Naive thymus-derived CD8-positive, alpha-beta T cell (primary cell): ENCODE measurements at regions not wholly inside any gene's neighbourhood (a gene's known extent, or its start where the extent isn't known, plus 50 kb on each side); places are given as distances from the start of the nearest gene placed in this dataset.

Experiments used
- ATAC-seq, 2 donors: fragments of 150-1000 bp; cut with Tn5 transposase in 1 of 2; sonication (Bioruptor Pico), chemical (Tn5 transposase) in 1 of 2; 1 replicate in 1 of 2; 2 replicates in 1 of 2; pipeline ENCODE4 v1.10.0; 2021; ENCODE audit warnings: mild to moderate bottlenecking in 2 of 2, moderate library complexity in 2 of 2
- POLR2A ChIA-PET: fragments of 350-600 bp; sonication (Branson Sonifier 250); formaldehyde crosslinking; loops from one replicate; lab custom pipeline; 2021; ENCODE audit warnings: antibody characterized with exemption; lab: Charles Lee
- DNase-seq, 10 donors: peaks; one replicate each; pipeline versions ENCODE4 v3.0.0 to v3.0.0-alpha.2; 2020 to 2022
- H3K27ac Mint-ChIP-seq, 10 donors: one replicate each; pipeline ENCODE4 v1.8.0; 2020 to 2022; ENCODE audit warnings: mild to moderate bottlenecking in 10 of 10, mixed read lengths in 10 of 10, moderate library complexity in 4 of 10, inconsistent platforms in 1 of 10
- H3K27me3 Mint-ChIP-seq, 5 donors: one replicate each; pipeline ENCODE4 v1.8.0; 2021 to 2022; ENCODE audit warnings: mixed read lengths in 5 of 5
- H3K36me3 Mint-ChIP-seq, 3 donors: one replicate each; pipeline ENCODE4 v1.8.0; 2020 to 2022; ENCODE audit warnings: mixed read lengths in 3 of 3, mild to moderate bottlenecking in 2 of 3, inconsistent platforms in 1 of 3
- H3K4me1 Mint-ChIP-seq, 4 donors: one replicate each; pipeline ENCODE4 v1.8.0; 2021 to 2022; ENCODE audit warnings: mixed read lengths in 4 of 4
- H3K4me3 Mint-ChIP-seq, 10 donors: one replicate each; pipeline ENCODE4 v1.8.0; 2020 to 2022; ENCODE audit warnings: mild to moderate bottlenecking in 10 of 10, mixed read lengths in 10 of 10, moderate library complexity in 6 of 10, inconsistent platforms in 1 of 10
- H3K9me3 Mint-ChIP-seq, 9 donors: one replicate each; pipeline ENCODE4 v1.8.0; 2020 to 2022; ENCODE audit warnings: mixed read lengths in 9 of 9, mild to moderate bottlenecking in 3 of 9, inconsistent platforms in 1 of 9, moderate library complexity in 1 of 9

GRCh38 chr9:72471096-72471495 is 50.3 kb upstream of the TMC1 start:
- POLR2A ChIA-PET: no interaction called here
- no peak for ATAC-seq
- H3K4me1 Mint-ChIP-seq: peaks cover 0 to 11% (median 0%) of the 10 kb centered on the region in 4 donors
- H3K27me3 Mint-ChIP-seq: no peaks in the 10 kb centered on the region
- H3K9me3 Mint-ChIP-seq: peaks cover 0 to 7% (median 0%) of the 10 kb centered on the region in 9 donors
- no peak overlapping the region for H3K4me3 Mint-ChIP-seq
- H3K36me3 Mint-ChIP-seq: no peaks in the 10 kb centered on the region
- H3K27ac Mint-ChIP-seq: no peak overlapping the region
- no peak for DNase-seq

- Mint-ChIP-seq H3K4me1 (peaks cover 3 to 12% (median 9%) of the 10 kb centered on the region in 4 donors), H3K27me3 (no peaks in the 10 kb centered on the region), H3K4me3 (no peak overlapping the region), H3K36me3 (no peaks in the 10 kb centered on the region), H3K9me3 (peaks cover 0 to 3% (median 0%) of the 10 kb centered on the region in 9 donors), H3K27ac (no peak overlapping the region)
- DNase-seq (no peak), ATAC-seq (no peak)
- POLR2A ChIA-PET: no interaction called here
These were observed 53.4 kb upstream of the TMC1 start for GRCh38 chr9:72467766-72468738.

DNA sequence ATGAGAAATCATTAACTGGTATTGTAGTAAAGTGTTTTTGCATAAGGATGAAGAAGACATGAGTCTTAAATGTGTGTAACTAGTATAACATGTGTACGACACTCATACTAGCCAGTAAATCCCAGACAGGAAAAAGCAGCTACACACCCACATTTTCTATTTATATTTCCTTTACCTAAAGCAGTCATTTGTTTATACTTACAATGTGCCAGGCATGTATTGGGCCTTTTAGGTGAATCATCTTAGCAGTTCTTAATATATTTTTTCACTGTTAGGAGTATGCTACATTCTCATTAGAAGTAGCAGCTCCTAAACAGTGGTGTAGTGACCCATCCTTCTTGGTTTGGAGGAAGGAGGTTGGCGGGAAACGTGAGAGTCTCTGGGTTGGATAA is 55.8 kb upstream of the TMC1 start:
- H3K4me3 Mint-ChIP-seq: peak overlapping the region in 1 of 10 donors; percentile 3
- ATAC-seq: no peak
- no peak overlapping the region for H3K27ac Mint-ChIP-seq
- no peaks in the 10 kb centered on the region for H3K27me3 Mint-ChIP-seq
- no peaks in the 10 kb centered on the region for H3K9me3 Mint-ChIP-seq
- peaks cover 3 to 11% (median 9%) of the 10 kb centered on the region in 4 donors for H3K4me1 Mint-ChIP-seq
- no peak for DNase-seq
- no peaks in the 10 kb centered on the region for H3K36me3 Mint-ChIP-seq
- POLR2A ChIA-PET: no interaction called here

- H3K27me3 Mint-ChIP-seq: peaks cover 0 to 1% (median 0%) of the 10 kb centered on the region in 5 donors
- H3K36me3 Mint-ChIP-seq: no peaks in the 10 kb centered on the region
- POLR2A ChIA-PET: no interaction called here
- ATAC-seq (no peak), DNase-seq (no peak)
- peaks cover 3 to 11% (median 9%) of the 10 kb centered on the region in 4 donors for H3K4me1 Mint-ChIP-seq
- H3K9me3 Mint-ChIP-seq: no peaks in the 10 kb centered on the region
- H3K4me3 Mint-ChIP-seq: peak overlapping the region in 7 of 10 donors; percentile 7 to 58 (median 43)
- peak overlapping the region in 1 of 10 donors; percentile 22 for H3K27ac Mint-ChIP-seq
These were observed 56.4 kb upstream of the TMC1 start for GRCh38 chr9:72464857-72465592.

DNA sequence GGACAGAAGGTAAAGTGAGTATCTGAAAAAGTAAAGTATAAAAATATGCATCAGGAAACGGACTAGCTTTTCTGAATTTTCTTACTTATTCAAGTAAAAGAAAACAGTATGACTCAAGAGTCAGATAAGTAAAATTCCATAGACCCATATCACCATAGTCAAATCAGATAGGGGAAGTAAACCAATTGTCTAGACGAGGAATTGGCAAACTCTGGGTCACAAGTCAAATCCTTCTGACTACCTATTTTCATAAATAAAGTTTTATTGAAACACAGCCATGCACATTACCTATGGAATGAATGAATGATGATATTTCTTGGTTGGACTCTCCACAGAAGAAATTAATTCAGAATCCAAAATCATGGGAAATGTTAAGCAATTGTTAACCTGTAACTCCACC is 59.1 kb upstream of the TMC1 start:
- POLR2A ChIA-PET: no interaction called here
- no peaks in the 10 kb centered on the region for H3K9me3 Mint-ChIP-seq
- H3K4me3 Mint-ChIP-seq: no peak overlapping the region
- DNase-seq (no peak), ATAC-seq (no peak)
- H3K4me1 Mint-ChIP-seq: peaks cover 5 to 21% (median 15%) of the 10 kb centered on the region in 4 donors
- no peak overlapping the region for H3K27ac Mint-ChIP-seq
- H3K36me3 Mint-ChIP-seq: no peaks in the 10 kb centered on the region
- H3K27me3 Mint-ChIP-seq: peaks cover 0 to 1% (median 0%) of the 10 kb centered on the region in 5 donors

- peak overlapping the region in 1 of 10 donors; percentile 39 for H3K27ac Mint-ChIP-seq
- no peaks in the 10 kb centered on the region for H3K36me3 Mint-ChIP-seq
- no peaks in the 10 kb centered on the region for H3K9me3 Mint-ChIP-seq
- peaks cover 4 to 21% (median 15%) of the 10 kb centered on the region in 4 donors for H3K4me1 Mint-ChIP-seq
- peaks cover 0 to 1% (median 0%) of the 10 kb centered on the region in 5 donors for H3K27me3 Mint-ChIP-seq
- ATAC-seq (no peak), DNase-seq (no peak)
- POLR2A ChIA-PET: no interaction called here
- H3K4me3 Mint-ChIP-seq: no peak overlapping the region
These were observed 60.8 kb upstream of the TMC1 start for GRCh38 chr9:72460342-72461312.

- peaks cover 0 to 1% (median 0%) of the 10 kb centered on the region in 5 donors for H3K27me3 Mint-ChIP-seq
- H3K4me1 Mint-ChIP-seq: peaks cover 3 to 18% (median 9%) of the 10 kb centered on the region in 4 donors
- H3K36me3 Mint-ChIP-seq: no peaks in the 10 kb centered on the region
- DNase-seq (no peak), ATAC-seq (no peak)
- H3K4me3 Mint-ChIP-seq: no peak overlapping the region
- no peaks in the 10 kb centered on the region for H3K9me3 Mint-ChIP-seq
- peak overlapping the region in 1 of 10 donors; percentile 10 for H3K27ac Mint-ChIP-seq
- POLR2A ChIA-PET: no interaction called here
These were observed 62.1 kb upstream of the TMC1 start for GRCh38 chr9:72459308-72459707.

DNA sequence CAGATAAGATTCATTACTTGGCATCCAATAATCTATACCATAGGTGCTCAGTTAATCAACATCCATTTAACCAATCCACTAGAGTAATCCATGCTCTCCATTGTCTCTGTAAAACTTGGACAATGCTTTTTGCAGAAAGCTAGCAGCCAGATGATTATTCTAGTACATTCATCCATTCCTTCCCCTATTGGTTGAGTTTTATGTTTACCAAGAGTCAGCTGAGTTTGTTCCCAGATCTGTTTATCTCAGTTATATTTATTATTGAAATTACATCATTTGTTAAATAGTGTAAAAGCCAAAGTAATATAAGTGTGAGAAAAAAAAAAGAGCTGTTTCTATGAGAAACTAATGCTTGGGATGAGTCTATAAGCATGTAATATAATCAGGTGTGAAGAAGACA is 63.3 kb upstream of the TMC1 start:
- H3K36me3 Mint-ChIP-seq: no peaks in the 10 kb centered on the region
- H3K27ac Mint-ChIP-seq: peak overlapping the region in 1 of 10 donors; percentile 5
- H3K4me1 Mint-ChIP-seq: peaks cover 3 to 18% (median 9%) of the 10 kb centered on the region in 4 donors
- peaks cover 0 to 1% (median 0%) of the 10 kb centered on the region in 5 donors for H3K27me3 Mint-ChIP-seq
- no peak overlapping the region for H3K4me3 Mint-ChIP-seq
- ATAC-seq: no peak
- no peaks in the 10 kb centered on the region for H3K9me3 Mint-ChIP-seq
- POLR2A ChIA-PET: no interaction called here
- no peak for DNase-seq

DNA sequence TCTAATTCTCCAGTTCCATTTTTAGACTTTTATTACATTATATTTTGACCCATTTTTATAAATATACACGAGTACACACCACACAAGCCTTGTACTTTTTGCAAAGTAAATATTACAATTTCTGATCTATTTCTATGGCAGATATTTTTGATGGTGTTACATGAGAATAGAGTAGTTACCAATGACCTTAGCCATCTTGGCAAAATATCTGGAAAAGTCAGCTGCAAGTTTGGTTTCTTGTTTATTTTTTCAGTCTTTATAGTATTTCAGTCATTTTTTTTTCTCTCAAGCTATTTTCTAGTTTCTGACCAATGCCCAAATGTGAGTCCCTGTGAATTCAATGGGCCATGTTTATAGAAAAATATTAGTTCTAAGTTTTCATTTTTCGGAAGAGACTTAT is 64.0 kb upstream of the TMC1 start:
- ATAC-seq (no peak), DNase-seq (no peak)
- Mint-ChIP-seq H3K4me1 (peaks cover 3 to 18% (median 9%) of the 10 kb centered on the region in 4 donors), H3K27me3 (peaks cover 0 to 1% (median 0%) of the 10 kb centered on the region in 5 donors), H3K27ac (no peak overlapping the region), H3K4me3 (no peak overlapping the region), H3K36me3 (no peaks in the 10 kb centered on the region), H3K9me3 (no peaks in the 10 kb centered on the region)
- POLR2A ChIA-PET: no interaction called here

DNA sequence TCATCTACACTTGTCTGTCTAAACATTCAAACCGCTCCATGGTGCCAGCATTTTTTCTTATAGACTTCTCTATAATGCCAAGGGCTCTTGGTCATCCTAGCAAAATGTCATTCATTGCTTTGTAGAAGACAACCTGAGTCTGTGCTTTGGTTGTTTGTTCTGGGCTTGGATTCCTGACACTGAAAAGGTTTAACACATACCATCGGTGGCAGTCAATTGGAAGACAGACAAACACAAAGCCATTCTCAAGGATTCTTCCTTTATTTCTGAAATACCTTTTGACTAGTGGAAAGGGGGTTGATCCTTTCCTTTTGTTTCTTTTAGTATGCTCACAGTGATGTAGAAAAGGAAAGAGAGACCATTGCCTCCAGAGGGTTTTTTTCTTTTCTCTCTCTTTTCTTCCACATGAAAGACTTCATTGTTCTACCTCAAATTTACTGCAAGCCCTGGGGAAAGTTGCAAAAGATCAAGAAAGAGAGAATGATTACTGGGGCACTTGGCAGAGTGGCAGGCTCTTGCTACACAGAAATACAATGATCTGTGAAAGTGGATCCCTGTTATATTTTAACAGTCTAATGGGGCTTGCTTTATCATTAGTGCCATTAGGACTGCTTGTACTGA is 66.4 kb upstream of the TMC1 start:
- Mint-ChIP-seq H3K9me3 (no peaks in the 10 kb centered on the region), H3K36me3 (no peaks in the 10 kb centered on the region), H3K27ac (peak overlapping the region in 3 of 10 donors; percentile 5 to 22 (median 17)), H3K27me3 (no peaks in the 10 kb centered on the region), H3K4me1 (peaks cover 3 to 18% (median 9%) of the 10 kb centered on the region in 4 donors), H3K4me3 (no peak overlapping the region)
- no peak for ATAC-seq
- POLR2A ChIA-PET: no interaction called here
- no peak for DNase-seq

DNA sequence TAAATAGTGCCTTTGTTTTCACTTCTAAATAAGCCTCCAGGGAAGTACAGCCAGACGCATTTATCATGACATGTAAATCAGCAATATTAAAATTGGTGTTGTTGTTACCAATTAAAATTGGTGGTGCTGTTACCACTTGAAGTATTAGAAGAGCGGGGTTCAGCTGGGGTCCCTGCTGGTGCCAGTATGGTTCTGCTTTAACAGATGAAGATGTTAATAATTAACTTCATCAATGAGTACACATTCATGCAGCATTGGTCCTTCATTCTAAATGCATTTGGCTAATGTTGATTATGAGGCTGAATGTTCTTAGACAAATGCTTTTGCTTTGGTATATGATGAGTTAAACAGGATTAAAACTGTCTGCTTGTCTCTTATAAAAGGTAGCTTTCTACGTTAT is 67.6 kb upstream of the TMC1 start:
- POLR2A ChIA-PET: interaction anchor here (0.6 kb wide), 1 partner anchor 297 kb away, joined by 4 read pairs; no protein-coding TSS in a partner anchor
- Mint-ChIP-seq H3K4me3 (no peak overlapping the region), H3K27ac (no peak overlapping the region), H3K27me3 (peaks cover 0 to 2% (median 0%) of the 10 kb centered on the region in 5 donors), H3K4me1 (peaks cover 3 to 16% (median 8%) of the 10 kb centered on the region in 4 donors), H3K36me3 (no peaks in the 10 kb centered on the region), H3K9me3 (no peaks in the 10 kb centered on the region)
- DNase-seq: no peak
- ATAC-seq: no peak
